HG03159 (cell line): ENCODE measurements at regions not wholly inside any gene's neighbourhood (a gene's known extent, or its start where the extent isn't known, plus 50 kb on each side); places are given as distances from the start of the nearest gene placed in this dataset.
"Not testable (repeated sequence)": the region's sequence is repeated elsewhere in the genome, so short reads cannot be mapped to it uniquely, and the experiment has no call there.

ENCODE experiments used
- ATAC-seq: cut with Tn5 transposase; IDR thresholded peaks from one replicate; pipeline ENCODE4 v1.9.1; 2021; ENCODE audit warnings: mild to moderate bottlenecking, moderate library complexity; ENCODE audit not compliant: unreplicated experiment

- no peak for ATAC-seq
Observed at GRCh38 chrX:41033299-41033698, 51.9 kb upstream of the USP9X start.

DNA sequence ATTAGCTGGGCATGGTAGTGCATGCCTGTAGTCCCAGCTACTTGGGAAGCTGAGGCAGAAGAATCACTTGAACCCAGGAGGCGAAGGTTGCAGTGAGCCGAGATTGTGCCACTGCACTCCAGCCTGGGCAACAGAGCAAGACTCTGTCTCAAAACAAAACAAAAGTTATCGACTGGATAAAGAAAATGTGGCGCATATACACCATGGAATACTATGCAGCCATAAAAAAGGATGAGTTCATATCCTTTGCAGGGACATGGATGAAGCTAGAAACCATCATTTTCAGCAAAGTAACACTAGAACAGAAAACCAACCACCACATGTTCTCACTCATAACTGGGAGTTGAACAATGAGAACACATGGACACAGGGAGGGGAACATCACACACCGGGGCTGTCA lies 50.3 kb upstream of the USP9X start:
- ATAC-seq, result not testable (repeated sequence)
